Naive thymus-derived CD4-positive, alpha-beta T cell (primary cell): ENCODE measurements at regions not wholly inside any gene's neighbourhood (a gene's known extent, or its start where the extent isn't known, plus 50 kb on each side); places are given as distances from the start of the nearest gene placed in this dataset.

Source experiments
- ATAC-seq: fragments of 150-1000 bp; cut with Tn5 transposase; 2 replicates; pipeline ENCODE4 v1.10.0; 2021; ENCODE audit warnings: mild to moderate bottlenecking, moderate library complexity
- CTCF ChIA-PET: fragments of 350-600 bp; sonication (Branson Sonifier 250); formaldehyde crosslinking; loops from one replicate; lab custom pipeline; 2021; ENCODE audit warnings: antibody characterized with exemption; lab: Charles Lee
- POLR2A ChIA-PET: fragments of 350-600 bp; sonication (Branson Sonifier 250); formaldehyde crosslinking; loops from one replicate; lab custom pipeline; 2021; ENCODE audit warnings: antibody characterized with exemption, inconsistent platforms; lab: Charles Lee
- DNase-seq, 9 donors: peaks; one replicate each; pipeline versions ENCODE4 v3.0.0 to v3.0.0-alpha.2; 2020 to 2022; ENCODE audit warnings: mixed read lengths in 1 of 9
- H3K27ac ChIP-seq: one replicate; pipeline ENCODE4 v1.7.0; 2013; ENCODE audit warnings: mild to moderate bottlenecking, low read depth, low read length, moderate library complexity
- H3K27me3 ChIP-seq, 2 donors: one replicate each; pipeline ENCODE4 v1.7.0; 2013; ENCODE audit warnings: low read length in 2 of 2, mild to moderate bottlenecking in 2 of 2, moderate library complexity in 2 of 2; ENCODE audit not compliant: control insufficient read depth in 2 of 2, insufficient read depth in 2 of 2
- H3K36me3 ChIP-seq, 3 experiments: 1 replicate in 2 of 3; 2 replicates in 1 of 3; pipeline ENCODE4 v1.7.0; 2013; ENCODE audit warnings: low read length in 3 of 3, mild to moderate bottlenecking in 3 of 3, moderate library complexity in 1 of 3; ENCODE audit not compliant: insufficient read depth in 3 of 3, control insufficient read depth in 2 of 3
- H3K4me1 ChIP-seq, 2 donors: one replicate each; pipeline ENCODE4 v1.7.0; 2013; ENCODE audit warnings: low read length in 2 of 2, mild to moderate bottlenecking in 2 of 2, moderate library complexity in 1 of 2; ENCODE audit not compliant: control insufficient read depth in 2 of 2, insufficient read depth in 2 of 2
- H3K4me3 ChIP-seq: 2 replicates; pipeline ENCODE4 v1.7.0; 2013; ENCODE audit warnings: mild to moderate bottlenecking, low read length
- H3K9me3 ChIP-seq, 3 experiments: 1 replicate in 2 of 3; 2 replicates in 1 of 3; pipeline ENCODE4 v1.7.0; 2013; ENCODE audit warnings: low read length in 3 of 3; ENCODE audit not compliant: control insufficient read depth in 2 of 3
- H3K27ac Mint-ChIP-seq, 9 donors: one replicate each; pipeline ENCODE4 v1.8.0; 2020 to 2022; ENCODE audit warnings: mixed read lengths in 9 of 9, mild to moderate bottlenecking in 8 of 9, moderate library complexity in 5 of 9, inconsistent platforms in 2 of 9
- H3K27me3 Mint-ChIP-seq, 5 donors: one replicate each; pipeline ENCODE4 v1.8.0; 2021 to 2022; ENCODE audit warnings: mixed read lengths in 5 of 5, mild to moderate bottlenecking in 1 of 5
- H3K36me3 Mint-ChIP-seq, 5 donors: one replicate each; pipeline ENCODE4 v1.8.0; 2020 to 2022; ENCODE audit warnings: mixed read lengths in 5 of 5, mild to moderate bottlenecking in 3 of 5, inconsistent platforms in 1 of 5
- H3K4me1 Mint-ChIP-seq, 7 donors: one replicate each; pipeline ENCODE4 v1.8.0; 2020 to 2022; ENCODE audit warnings: mixed read lengths in 7 of 7, mild to moderate bottlenecking in 3 of 7, inconsistent platforms in 1 of 7
- H3K4me3 Mint-ChIP-seq, 10 donors: one replicate each; pipeline ENCODE4 v1.8.0; 2020 to 2022; ENCODE audit warnings: mild to moderate bottlenecking in 10 of 10, mixed read lengths in 10 of 10, moderate library complexity in 6 of 10, inconsistent platforms in 2 of 10
- H3K9me3 Mint-ChIP-seq, 11 donors: one replicate each; pipeline ENCODE4 v1.8.0; 2020 to 2022; ENCODE audit warnings: mixed read lengths in 11 of 11, mild to moderate bottlenecking in 4 of 11, inconsistent platforms in 1 of 11, moderate library complexity in 1 of 11
- intact Hi-C, 2 donors: fragments of 100-400 bp; cut with micrococcal nuclease; formaldehyde crosslinking; loops; one replicate each; pipeline ENCODE4 v1.15.1; 2023

DNA sequence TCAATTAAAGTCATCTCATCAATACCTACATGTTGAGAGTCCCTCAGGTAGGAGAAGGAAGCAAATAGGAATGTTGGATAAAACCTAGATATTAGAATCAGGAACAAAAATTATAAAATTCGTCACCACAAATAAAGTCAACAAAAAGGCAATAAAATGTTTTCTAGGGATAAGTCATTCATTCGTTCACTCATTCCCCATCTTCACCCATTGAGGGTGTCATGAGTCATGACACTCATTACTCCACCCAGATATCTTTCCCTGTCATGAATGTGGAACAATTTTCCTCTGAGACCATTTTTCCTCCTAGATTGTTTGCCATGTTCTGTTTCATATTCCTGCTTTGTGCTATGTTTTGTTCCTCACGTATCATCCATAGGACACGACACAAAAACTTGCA, 50.9 kb upstream of the OLIG3 start:
- ChIA-PET CTCF (no interaction called here), POLR2A (interaction anchor here (1.5 kb wide), 1 partner anchor 44 kb away, joined by 3 read pairs; no protein-coding TSS in a partner anchor)
- no peak for ATAC-seq
- Mint-ChIP-seq H3K36me3 (peaks cover 0 to 10% (median 1%) of the 10 kb centered on the region in 5 donors), H3K4me3 (no peak overlapping the region), H3K27ac (no peak overlapping the region), H3K27me3 (peaks cover 0 to 34% (median 4%) of the 10 kb centered on the region in 5 donors), H3K4me1 (peaks cover 2 to 25% (median 20%) of the 10 kb centered on the region in 7 donors), H3K9me3 (peaks cover 0 to 9% (median 0%) of the 10 kb centered on the region in 11 donors)
- no peaks in the 10 kb centered on the region for H3K27me3 ChIP-seq
- no peaks in the 10 kb centered on the region for H3K36me3 ChIP-seq
- no peak overlapping the region for H3K4me3 ChIP-seq
- H3K27ac ChIP-seq, result no peak overlapping the region
- H3K9me3 ChIP-seq, result no peaks in the 10 kb centered on the region
- no peak for DNase-seq
- intact Hi-C loops, result no loop called here
- no peaks in the 10 kb centered on the region for H3K4me1 ChIP-seq

DNA sequence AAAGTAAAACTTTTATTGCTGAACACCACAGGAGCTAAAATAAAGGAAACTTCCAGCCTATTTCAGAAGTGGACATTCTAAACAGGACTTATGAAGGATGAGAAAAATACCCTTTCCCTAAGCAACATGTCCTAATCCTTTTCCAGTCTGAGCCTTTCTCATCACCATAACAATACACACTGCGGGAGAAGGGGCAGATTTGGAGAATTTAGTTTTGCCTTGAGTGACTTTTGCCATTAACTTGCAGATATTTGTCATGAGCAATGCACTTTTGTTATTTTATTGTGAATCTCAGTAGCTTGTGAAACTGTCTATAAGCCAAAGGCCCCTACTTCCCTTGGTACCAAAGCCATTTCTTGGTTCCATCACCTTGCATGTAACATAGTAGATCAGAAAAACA, 53.0 kb upstream of the OLIG3 start:
- Histone ChIP-seq H3K27me3 (no peaks in the 10 kb centered on the region), H3K36me3 (no peaks in the 10 kb centered on the region), H3K9me3 (no peaks in the 10 kb centered on the region), H3K4me3 (no peak overlapping the region), H3K4me1 (no peaks in the 10 kb centered on the region), H3K27ac (no peak overlapping the region)
- intact Hi-C loops, result no loop called here
- POLR2A ChIA-PET, result interaction anchor here (0.9 to 1.4 kb wide), 2 partner anchors 9 kb away, joined by 4 read pairs; no protein-coding TSS in a partner anchor
- CTCF ChIA-PET, result interaction anchor here (0.7 to 1.3 kb wide), 2 partner anchors 26 to 130 kb away, joined by 3 read pairs; no protein-coding TSS in a partner anchor
- ATAC-seq, result no peak
- Mint-ChIP-seq H3K4me1 (peaks cover 2 to 21% (median 19%) of the 10 kb centered on the region in 7 donors), H3K27ac (no peak overlapping the region), H3K9me3 (peaks cover 0 to 4% (median 0%) of the 10 kb centered on the region in 11 donors), H3K36me3 (peaks cover 0 to 4% (median 0%) of the 10 kb centered on the region in 5 donors), H3K4me3 (no peak overlapping the region), H3K27me3 (peaks cover 0 to 34% (median 0%) of the 10 kb centered on the region in 5 donors)
- no peak for DNase-seq

DNA sequence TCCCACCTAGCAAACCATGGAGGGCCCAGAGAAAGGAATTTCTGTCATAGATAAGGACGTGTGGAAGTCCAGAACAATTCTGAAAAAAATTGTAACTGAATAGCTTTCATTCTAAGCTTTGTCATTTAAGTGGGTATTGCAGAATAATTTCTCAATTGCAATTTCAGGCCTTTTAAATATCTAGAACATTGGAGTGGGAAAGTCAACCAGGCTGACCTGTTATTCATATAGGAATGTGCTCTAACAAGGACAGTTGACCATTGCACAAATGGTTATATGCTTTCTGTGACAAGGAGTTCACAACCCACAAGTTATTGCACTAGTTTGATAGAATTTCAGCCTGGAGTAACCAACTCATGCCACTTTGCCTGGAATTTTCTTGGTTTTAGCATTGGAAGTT, 53.4 kb upstream of the OLIG3 start:
- Mint-ChIP-seq H3K4me3 (no peak overlapping the region), H3K27ac (no peak overlapping the region), H3K9me3 (peaks cover 0 to 4% (median 0%) of the 10 kb centered on the region in 11 donors), H3K36me3 (peaks cover 0 to 4% (median 0%) of the 10 kb centered on the region in 5 donors), H3K4me1 (peaks cover 2 to 17% (median 14%) of the 10 kb centered on the region in 7 donors), H3K27me3 (peaks cover 0 to 34% (median 0%) of the 10 kb centered on the region in 5 donors)
- intact Hi-C loops, result no loop called here
- Histone ChIP-seq H3K27me3 (no peaks in the 10 kb centered on the region), H3K4me3 (no peak overlapping the region), H3K4me1 (no peaks in the 10 kb centered on the region), H3K36me3 (no peaks in the 10 kb centered on the region), H3K9me3 (no peaks in the 10 kb centered on the region), H3K27ac (no peak overlapping the region)
- ChIA-PET CTCF (interaction anchor here (0.7 to 1.3 kb wide), 2 partner anchors 26 to 130 kb away, joined by 3 read pairs; no protein-coding TSS in a partner anchor), POLR2A (interaction anchor here (0.9 to 1.4 kb wide), 2 partner anchors 8 to 9 kb away, joined by 4 read pairs; no protein-coding TSS in a partner anchor)
- DNase-seq (no peak), ATAC-seq (no peak)

DNA sequence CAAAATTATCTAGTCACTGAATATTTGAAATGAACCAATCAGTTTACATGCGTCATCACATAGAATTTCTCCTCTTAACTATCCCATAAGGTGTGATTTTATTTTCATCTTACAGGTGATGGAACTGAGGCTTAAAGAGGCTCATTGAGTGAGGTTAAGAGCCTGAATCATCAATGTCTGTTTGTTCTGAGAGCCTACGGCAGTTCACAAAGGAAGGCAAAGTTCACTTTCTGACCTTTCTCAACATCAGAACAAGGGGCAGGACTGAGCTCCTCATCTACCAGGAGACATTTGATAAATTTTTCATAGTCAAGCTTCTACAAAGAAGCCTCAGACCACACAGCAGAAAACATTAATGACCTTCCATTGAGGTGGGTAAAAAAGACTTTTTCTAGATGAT, 54.9 kb upstream of the OLIG3 start:
- Mint-ChIP-seq H3K4me3 (no peak overlapping the region), H3K4me1 (peaks cover 0 to 3% (median 0%) of the 10 kb centered on the region in 7 donors), H3K9me3 (peaks cover 0 to 4% (median 0%) of the 10 kb centered on the region in 11 donors), H3K36me3 (peaks cover 0 to 4% (median 0%) of the 10 kb centered on the region in 5 donors), H3K27ac (no peak overlapping the region), H3K27me3 (peaks cover 0 to 30% (median 0%) of the 10 kb centered on the region in 5 donors)
- no peak for ATAC-seq
- POLR2A ChIA-PET, result interaction anchor here (1.7 kb wide), 1 partner anchor 12 kb away, joined by 7 read pairs; no protein-coding TSS in a partner anchor
- Histone ChIP-seq H3K27ac (no peak overlapping the region), H3K4me3 (no peak overlapping the region), H3K27me3 (no peaks in the 10 kb centered on the region), H3K4me1 (no peaks in the 10 kb centered on the region), H3K9me3 (no peaks in the 10 kb centered on the region), H3K36me3 (no peaks in the 10 kb centered on the region)
- intact Hi-C loops, result no loop called here
- no peak for DNase-seq
- CTCF ChIA-PET, result interaction anchor here (1.5 kb wide), 1 partner anchor 21 kb away, joined by 4 read pairs; no protein-coding TSS in a partner anchor

DNA sequence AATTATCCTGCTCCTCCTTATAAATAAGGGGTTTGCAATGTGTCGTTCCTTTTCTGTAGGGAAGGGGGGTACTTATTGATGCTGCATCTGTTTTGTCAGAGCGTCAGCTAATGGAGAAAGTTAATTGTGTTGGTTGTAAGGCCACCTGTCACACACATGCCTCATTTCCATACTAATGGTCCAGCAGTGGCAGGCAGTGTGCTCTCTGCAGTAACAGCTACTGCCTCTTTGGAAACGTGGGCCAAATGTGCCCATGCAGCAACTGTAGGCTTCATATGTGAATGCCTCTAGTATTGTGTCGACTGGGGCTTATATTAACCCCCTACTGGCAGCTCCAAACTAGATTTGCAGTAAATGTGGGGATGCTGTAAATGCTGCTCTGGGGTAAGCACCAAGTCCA, 56.3 kb upstream of the OLIG3 start:
- POLR2A ChIA-PET, result interaction anchor here (1.5 to 1.7 kb wide), 2 partner anchors 10 to 13 kb away, joined by 4 to 7 read pairs; no protein-coding TSS in a partner anchor

DNA sequence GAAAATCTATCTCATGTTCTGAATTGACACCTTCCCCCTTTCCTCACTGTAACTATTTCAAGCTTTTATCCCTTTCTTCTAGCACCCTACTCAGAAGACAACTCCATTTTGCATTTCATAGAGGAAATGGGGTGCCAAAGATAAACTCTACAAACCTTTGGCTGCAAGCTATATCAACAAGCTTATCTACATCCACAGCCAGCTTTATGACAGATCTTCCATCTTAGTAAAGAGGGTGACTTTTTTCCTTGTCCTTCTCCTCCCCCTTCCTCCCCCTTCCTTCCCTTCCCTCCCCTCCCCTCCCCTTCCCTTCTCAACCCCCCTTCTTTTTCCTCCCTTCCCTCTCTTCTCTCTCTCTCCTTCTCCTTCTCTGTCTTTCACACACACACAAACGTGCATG, 58.0 kb upstream of the OLIG3 start:
- Mint-ChIP-seq H3K27me3 (peaks cover 0 to 34% (median 0%) of the 10 kb centered on the region in 5 donors), H3K4me1 (peaks cover 0 to 12% (median 7%) of the 10 kb centered on the region in 7 donors), H3K27ac (no peak overlapping the region), H3K36me3 (peaks cover 0 to 13% (median 6%) of the 10 kb centered on the region in 5 donors), H3K4me3 (no peak overlapping the region), H3K9me3 (peaks cover 0 to 19% (median 3%) of the 10 kb centered on the region in 11 donors)
- DNase-seq (no peak), ATAC-seq (no peak)
- Histone ChIP-seq H3K9me3 (no peaks in the 10 kb centered on the region), H3K27ac (no peak overlapping the region), H3K4me3 (no peak overlapping the region), H3K27me3 (no peaks in the 10 kb centered on the region), H3K36me3 (no peaks in the 10 kb centered on the region), H3K4me1 (no peaks in the 10 kb centered on the region)
- POLR2A ChIA-PET, result interaction anchor here (1.2 to 1.4 kb wide), 2 partner anchors 12 to 16 kb away, joined by 3 read pairs; no protein-coding TSS in a partner anchor
- intact Hi-C loops, result no loop called here
- CTCF ChIA-PET, result interaction anchor here (1.5 kb wide), 1 partner anchor 8 kb away, joined by 4 read pairs; no protein-coding TSS in a partner anchor

More for the DNA sequence above, 56.3 kb upstream of the OLIG3 start:
- CTCF ChIA-PET, result interaction anchor here (0.6 kb wide), 1 partner anchor 20 kb away, joined by 3 read pairs; no protein-coding TSS in a partner anchor
- Histone ChIP-seq H3K36me3 (no peaks in the 10 kb centered on the region), H3K27me3 (no peaks in the 10 kb centered on the region), H3K27ac (no peak overlapping the region), H3K4me1 (no peaks in the 10 kb centered on the region), H3K9me3 (no peaks in the 10 kb centered on the region), H3K4me3 (no peak overlapping the region)
- Mint-ChIP-seq H3K27me3 (peaks cover 0 to 34% (median 0%) of the 10 kb centered on the region in 5 donors), H3K27ac (no peak overlapping the region), H3K36me3 (peaks cover 0 to 8% (median 0%) of the 10 kb centered on the region in 5 donors), H3K9me3 (peaks cover 0 to 7% (median 0%) of the 10 kb centered on the region in 11 donors), H3K4me1 (peaks cover 0 to 5% (median 0%) of the 10 kb centered on the region in 7 donors), H3K4me3 (no peak overlapping the region)
- no peak for DNase-seq
- ATAC-seq, result no peak
- intact Hi-C loops, result no loop called here
